GM19351 (cell line): ENCODE measurements at regions not wholly inside any gene's neighbourhood (a gene's known extent, or its start where the extent isn't known, plus 50 kb on each side); places are given as distances from the start of the nearest gene placed in this dataset.

Experiments used
- ATAC-seq: cut with Tn5 transposase; IDR thresholded peaks from one replicate; pipeline ENCODE4 v1.9.1; 2021; ENCODE audit warnings: mild to moderate bottlenecking, moderate library complexity; ENCODE audit not compliant: unreplicated experiment

DNA sequence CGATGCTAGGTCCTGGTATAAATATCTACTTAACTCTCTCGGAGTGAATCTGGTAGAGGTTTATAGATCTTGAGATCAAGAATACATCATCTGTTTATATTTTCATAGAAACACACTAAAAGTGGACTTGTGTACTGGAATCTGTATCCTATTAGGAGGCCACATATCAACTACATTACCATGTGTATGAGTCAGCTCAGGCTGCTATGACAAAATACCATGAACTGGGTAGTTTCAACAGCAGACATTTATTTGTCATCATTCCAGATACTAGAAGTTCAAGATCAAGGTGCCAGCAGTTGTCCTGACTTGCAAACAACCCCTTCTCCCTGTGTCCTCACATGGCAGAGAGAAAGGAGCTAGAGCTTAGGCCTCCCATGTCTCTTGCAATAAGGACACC, 113.9 kb upstream of the PFKP start:
- no peak for ATAC-seq

DNA sequence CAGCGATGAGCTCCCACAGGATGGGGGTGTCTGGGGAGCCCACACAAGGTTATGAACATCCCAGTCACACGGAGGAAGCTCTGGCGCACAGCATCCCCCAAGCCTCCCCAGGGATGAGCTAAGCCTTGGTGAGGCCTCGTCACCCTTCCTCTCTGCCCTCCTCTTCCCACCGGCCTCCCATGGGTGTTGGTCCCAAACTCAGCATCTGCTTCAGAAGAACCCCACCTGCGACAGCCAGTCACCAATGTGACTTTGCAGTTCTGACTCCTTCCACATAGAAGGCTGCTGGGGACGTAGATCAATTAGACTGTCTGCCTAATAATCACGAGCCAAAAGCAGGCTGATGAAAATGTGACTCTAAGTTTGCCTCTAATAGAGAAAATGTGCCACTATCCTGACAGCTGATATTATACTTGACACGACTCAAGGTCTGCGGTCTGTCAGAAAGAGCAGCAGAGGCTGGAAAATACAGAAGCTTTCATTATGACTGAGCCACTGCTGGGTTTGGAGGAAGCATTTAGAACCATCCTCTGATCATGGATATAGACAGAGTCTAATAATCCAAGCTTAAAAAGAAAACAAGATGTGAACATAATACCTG, 116.0 kb upstream of the PFKP start:
- no peak for ATAC-seq

DNA sequence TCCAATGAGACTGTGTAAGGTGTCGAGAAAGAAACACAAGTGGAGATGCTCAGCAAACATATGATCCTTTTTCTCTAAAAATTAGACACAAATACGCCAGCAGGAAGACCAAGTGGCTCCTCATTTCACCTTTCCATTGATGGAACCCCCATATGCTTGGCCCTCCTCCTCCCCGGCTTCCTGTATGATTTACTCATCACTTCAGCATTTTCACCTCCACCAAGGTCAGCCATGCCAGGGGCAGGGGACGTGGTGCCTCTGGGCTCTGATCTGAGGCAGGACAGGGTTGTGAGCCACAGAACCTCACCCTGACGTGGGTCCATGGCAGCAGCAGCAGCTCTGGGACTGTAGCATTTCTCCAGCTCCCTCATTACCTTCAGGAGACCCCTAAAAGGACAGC, 116.8 kb upstream of the PFKP start:
- no peak for ATAC-seq

DNA sequence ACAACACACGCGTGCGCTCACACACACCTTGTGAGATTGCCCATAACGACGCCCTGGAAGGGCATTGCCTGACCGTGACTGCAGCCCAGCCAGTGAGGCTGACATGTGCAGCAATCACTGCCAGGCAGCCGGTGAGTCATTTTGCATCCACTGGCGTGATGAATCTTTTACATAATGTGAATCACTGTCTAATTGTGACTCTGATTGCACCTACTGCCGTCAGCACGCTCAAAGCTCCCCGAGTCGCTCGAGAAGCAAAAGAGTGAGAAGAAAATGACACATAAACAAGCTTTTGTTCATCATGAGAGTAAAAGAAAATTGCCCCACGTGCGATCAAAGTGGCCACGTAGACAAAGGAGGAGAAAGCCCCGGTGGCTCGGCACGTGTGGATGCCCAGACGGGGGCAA, 117.4 kb upstream of the PFKP start:
- ATAC-seq = peak; percentile 49

DNA sequence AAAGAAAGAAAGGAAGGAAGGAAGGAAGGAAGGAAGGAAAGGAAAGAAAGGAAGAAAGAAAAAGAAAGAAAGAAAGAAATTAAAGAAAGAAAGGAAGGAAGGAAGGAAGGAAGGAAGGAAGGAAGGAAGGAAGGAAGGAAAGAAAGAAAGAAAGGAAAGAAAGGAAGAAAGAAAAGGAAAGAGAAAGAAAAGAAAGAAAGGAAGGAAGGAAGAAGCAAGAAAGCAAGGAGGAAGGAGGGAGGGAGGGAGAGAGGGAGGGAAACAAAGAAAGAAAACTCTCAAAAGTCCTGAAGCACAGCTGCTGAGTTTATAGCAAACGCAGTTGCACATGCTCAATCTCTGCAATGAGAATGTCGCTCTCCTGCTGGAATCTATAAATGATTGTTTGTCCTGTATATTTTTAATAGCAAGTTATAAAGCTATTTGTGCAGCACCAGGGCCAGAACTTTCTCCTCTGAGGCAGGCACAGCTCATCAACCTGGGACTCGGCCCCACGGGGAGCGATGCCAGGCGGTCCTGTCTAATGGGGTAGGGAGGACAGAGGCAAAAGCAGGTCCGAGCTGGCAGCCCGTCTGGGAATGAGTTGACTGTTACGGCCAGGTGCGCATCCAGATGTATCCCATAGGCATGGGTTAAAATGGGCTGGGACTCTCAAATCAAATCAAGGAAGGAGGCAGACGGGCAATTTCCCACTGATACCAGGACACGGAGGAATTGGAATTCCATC, 118.0 kb upstream of the PFKP start:
- ATAC-seq = no peak

DNA sequence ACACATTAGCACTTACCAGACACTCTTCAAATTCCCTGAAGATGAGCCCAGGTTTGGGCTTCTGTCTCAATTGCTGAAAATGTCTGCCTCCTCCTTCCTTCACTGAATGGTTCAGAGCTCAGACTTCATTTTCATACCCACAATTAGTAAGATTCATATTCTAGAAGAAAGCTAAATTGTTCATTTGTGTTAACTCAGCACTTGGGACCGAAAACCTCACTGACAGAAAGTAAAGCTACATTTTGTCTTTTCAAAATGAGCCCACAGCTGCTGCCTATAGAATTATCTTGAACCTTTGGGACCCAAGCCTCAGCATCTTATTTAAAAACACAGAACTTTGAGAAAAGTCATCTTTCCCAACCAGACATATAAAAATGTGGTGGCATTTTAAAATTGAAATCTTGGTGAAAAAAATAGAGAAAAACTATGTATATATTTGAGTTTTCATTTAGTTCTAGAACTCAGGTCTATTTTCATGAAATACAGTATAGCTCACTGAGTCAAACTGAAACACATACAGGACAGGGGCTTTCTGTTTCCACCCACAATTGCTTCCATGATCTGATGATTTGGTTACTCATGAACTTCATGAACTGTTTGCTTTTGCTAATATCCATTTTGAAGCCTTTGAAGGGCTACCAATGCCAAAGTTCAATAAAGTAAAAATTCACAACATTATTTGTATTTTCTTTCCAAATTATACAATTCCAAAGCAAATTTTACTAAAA, 119.1 kb upstream of the PFKP start:
- peak; percentile 80 for ATAC-seq

DNA sequence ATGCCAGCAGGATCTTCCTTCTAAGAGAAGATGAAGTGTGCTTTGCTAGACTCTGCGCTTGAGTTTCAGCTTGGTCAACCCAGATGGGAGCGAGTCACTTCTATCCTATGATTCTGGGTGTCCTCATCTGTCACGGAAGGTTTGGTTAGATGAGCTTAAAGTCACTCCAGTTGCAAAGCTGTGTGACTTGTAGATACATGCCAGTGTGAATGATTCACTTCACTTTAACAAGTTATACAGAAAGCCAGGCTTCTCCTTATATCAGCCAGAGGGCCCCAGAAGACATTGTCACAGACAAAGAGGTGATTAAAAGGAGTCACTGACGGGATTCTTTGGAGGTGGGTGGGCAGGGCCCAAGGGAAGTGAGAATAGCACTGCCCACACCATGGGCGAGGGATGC, 122.6 kb upstream of the PFKP start:
- no peak for ATAC-seq

DNA sequence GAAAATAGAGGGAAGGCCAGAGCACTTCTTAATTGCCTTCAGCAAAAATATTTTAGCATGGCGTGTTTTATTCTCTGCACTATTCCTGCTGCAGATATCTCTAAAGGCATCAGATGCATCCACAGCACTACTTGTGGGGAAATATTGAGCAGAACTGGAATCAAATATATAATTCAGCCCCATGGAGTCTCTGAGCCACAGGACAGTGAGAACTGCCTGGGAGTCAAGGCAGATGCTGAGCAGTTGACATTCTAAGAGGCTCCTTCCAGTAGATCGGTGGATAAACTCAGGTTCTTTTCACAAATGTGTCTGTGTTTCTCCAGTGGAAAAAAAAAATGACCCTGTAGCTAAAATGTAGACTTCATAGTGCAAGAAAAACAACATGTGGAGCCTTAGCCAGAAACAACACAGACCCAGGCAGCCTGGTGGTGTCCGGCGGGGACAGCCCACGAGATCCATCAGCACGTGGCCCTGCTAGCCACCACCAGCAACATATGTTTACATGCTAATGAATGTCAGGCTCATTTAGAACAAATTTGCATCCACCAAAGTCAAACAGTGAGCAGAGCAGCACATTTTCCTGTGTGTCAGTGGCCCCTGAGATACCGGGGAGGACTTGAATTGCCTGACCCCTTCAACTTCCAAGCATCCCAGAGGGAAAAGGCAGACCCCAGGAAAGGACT, 123.3 kb upstream of the PFKP start:
- no peak for ATAC-seq

DNA sequence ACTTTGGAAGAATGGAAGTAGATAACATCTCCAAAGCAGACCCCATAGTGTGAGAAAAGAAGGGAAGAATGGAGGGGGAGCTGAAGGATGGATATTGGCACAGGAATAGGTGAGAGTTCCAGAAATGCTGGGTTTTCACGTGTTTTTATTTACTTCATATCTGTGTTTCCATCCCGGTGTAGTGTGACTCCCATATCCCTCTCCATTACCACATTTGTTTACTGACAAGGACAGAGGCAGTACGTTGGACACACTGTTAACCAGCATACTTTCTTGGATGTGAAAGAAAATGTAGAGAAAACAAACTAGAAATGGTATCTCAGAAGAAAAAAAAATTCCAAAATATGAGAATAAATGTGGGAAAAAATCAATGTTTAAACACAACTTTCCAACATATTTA, 124.4 kb upstream of the PFKP start:
- no peak for ATAC-seq

DNA sequence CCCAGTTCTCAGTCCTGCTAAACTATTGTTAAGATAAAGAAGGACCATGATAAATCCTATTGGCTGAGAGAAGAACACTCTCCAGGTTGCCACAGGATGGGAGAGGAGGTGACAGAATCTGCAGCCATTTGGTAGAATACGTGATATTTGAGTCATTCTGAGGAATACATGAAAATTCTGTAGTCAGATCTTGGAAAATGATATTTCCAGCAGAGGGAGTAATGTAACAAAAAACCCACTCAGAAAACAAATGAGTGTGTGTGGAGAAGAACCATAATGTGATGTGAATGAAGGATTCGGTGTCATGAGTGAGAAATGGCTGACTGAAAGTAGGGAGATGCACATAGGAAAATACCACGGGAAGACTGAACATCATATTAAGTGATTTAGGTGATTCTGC, 128.5 kb upstream of the PFKP start:
- no peak for ATAC-seq

DNA sequence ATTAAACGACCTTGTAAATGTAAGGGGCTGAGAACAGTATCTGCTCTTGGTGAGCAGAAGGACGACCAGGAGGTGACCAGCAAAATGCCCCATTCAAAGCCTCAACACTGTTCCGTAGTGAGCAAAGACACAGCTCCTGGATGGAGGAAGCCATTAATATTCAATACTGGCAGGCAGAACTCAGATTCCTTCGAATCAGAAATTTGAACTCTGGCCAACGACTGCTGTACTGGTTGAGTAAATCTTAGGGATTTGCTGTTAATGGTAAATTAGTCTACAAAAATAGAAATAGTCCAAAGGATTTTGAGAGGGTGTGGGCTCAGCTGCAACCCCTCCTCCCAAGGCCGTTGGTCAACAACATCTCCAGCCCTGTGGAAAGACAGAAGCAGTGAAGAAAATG, 130.5 kb upstream of the PFKP start:
- ATAC-seq = no peak

DNA sequence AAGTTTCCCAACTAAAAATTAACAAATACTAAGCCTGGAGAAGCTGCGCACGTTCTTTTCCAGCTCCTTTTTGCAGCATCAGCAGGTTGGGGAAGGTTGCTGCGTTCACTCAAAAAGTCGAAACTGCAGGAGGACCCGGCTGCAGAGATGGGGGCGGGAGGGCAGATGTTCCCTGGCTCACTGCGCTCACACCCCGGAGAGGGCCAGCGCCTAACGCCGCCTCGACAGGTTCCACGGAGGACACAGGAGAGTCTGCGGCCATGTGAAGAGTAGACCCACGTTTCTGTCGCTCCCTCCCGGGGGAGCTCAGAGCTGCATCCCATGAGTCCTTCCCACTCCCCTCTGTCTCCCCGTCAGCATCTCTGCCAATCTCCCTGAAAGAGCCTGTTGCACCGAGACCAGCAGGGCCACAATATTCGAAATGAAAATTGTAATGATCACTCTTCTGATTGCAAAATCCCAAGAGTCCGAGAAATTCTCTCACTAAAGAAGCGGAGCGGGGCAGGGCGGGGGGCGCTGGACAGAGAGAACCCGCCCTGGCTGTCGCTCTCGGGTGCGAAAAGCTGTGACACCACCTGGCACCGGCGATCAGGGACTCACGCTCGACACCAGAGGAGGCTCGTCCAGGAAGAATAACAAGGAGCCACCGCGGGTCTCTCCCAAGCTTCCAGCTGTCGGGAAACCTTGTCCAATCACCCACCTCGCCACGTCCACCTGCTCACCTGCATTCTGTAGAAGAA, 131.5 kb upstream of the PFKP start:
- ATAC-seq = no peak

DNA sequence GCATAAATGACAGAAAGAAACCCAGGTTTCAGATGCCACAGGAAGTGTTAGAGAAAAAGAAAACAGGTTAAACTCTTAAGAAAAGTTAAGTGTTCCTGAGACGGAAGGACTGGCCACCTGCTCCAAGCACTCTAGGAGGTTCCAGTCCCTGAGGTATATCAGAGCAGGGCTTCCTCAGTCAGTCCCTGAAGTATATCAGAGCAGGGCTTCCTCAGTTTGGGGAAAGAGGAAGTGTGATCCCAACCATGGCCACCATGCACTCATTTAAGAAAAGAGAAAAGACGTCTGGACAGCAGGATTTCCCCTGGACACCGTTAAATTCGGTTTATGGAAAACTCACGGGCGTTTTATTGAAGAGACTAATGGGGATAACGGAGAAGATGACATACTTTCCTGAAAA, 133.4 kb upstream of the PFKP start:
- no peak for ATAC-seq

DNA sequence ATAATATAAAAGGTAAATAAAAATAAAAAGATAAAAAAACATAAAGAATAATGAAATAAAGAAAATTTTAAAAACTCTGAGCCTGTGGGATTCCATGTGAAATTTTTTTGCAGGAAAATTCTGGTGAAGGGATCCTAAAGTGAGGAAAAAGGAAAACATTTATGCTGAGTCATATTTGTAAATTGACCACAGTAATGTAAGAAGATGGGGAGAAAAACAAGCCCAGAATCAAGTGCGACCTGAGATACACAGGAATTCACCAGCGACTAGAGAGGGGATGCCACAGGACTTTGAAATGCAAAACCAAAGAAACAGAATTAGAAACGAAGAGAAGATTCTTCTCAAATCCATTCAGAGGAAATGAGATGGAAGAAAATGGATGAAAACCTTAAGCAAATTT, 133.8 kb upstream of the PFKP start:
- ATAC-seq = no peak

DNA sequence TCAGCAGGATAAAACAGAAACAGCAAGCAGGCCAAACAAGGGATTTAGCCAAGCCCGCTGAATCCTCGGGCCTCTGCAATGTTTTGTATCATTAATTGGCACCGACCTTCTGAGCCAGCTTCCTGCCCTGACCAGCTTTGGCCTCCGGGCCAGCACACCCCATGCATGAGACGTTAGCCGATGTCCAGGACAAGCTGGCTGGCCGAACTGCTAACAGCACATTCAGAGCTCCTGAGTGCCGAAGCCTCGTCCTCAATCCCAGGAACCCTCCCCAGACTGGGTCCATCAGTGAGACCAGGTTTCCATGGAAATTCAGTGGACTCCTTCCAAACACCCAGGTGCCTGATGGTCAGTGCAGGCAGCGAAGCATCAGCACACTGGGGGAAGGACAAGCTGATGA, 134.3 kb upstream of the PFKP start:
- no peak for ATAC-seq

DNA sequence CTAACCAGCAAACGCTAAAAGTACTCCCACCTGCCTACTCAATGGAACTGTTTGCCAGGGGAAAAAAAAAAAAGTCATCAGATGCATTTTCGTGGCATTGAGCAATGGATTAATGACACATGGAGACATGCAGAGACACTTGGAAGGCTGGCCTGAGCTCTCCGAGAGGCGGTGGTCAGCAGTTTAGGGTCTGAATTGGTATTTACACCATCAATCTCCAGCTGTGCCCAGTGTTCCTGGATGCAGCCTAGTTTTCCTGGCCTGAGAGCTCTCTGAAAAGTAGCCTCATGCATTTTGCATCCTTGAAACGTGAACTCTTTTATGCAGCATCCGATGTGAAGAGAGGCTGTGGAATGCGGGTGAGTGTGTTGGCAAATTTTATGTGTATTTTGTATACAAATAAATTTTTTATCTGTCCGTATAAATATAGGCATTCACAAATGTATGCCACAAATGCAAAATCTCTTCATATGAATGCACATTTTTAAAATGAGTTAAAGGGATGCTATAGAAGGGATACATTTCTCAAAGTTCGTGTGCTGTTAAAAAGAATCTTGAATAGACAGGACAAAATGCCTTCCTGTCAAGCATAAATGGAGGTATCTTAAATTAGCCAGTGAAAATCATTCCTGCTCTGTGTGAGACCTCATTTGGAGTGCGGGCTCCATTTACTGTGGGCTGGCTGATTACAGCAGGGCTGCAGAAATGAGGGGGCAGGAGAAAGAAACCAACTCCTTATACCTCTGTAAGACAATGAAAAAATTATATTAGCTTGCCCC, 137.7 kb upstream of the PFKP start:
- ATAC-seq = no peak

DNA sequence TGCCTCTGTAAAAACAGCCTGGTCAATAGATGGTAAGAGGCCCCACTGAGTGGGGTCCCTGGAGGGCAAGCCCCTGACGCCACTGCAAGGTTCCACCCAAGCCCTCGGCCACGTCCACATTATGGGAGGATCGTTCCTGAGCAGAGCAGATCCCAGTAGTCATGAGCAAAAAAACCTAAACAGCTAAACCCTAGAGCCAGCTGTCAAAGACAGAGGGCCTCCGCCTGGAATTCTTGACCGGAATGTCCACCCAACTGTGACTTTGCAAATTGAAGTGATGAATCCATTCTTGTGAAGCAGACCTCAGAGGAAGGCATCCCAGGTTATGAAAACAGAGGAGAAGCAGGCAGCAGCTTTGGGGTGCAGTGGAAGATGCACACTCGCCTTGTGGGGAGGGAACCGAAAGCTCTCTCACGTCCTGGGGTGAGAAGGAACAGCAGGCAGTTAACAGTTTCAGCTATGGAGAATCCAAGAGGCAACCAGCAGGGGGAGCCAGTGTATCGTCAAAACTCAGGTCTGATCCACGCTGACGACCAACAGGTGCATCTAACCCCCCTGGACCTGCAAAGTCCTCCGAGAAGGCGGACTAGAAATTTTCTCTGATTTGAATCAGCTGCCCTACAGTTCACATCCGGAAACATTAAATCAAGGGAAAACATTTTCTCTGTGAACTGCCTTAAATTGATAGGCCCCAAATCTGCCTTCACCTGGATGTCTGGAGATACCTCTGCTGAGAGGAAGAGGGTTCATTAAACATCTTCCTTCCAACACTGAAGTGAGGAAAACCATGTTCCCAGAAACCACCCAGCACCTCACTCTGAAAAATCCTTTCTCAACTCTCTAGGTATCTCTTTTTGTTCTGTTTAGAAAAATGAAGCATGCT, 139.1 kb upstream of the PFKP start:
- peak; percentile 96 for ATAC-seq

DNA sequence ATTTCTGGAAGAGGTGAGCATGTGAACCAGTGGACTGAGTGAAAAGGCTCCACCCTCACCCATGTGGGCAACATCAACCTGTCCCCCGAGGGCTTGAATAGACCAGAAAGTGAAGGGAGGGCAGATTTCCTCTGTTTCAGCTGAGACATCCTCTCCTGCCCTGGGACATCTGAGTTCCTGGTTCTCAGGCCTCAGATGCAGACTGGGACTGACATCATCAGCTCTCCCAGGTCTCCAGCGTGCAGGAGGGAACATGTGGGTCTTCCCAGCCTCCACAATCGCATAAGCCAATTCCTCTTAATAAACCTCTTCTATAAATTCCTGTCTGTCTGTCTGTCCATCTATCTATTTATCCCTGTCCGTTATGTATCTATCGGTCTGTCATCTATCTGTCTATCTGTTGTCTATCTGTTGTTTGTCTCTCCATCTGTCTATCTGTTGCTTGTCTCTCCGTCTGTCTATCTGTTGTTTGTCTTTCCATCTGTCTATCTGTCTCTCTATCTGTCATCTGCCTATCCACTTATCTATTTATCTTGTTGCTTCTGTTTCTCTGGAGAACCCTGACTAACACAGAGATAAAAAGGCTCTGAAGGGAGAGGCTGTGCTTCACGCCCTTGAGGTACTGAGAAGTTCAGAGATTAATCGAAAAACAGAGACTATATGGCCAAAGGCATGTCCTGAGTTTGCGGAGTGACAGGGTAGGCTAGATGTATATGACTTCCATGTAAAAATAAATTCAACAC, 140.3 kb upstream of the PFKP start:
- ATAC-seq = no peak

DNA sequence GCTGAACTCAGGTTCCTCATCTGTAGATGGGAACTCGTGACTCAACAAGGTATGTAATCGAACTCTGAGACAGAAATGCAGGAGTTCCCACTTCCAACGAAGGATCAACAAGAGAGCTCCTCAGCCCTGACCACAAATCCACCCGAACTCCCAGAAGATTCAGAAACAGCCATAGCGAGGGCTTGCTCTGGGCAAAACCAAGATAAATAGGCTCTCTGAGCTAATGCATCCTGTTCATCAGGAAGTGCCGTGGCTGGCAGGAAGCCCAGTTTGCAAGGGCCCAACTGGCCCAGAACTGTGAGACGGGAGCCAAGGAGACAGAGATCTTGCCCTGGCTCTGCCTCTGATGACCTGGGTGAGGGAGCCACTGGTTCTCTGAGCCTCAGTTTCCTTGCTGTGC, 141.7 kb upstream of the PFKP start:
- ATAC-seq = no peak
